GM08714 (cell line): ENCODE measurements at regions not wholly inside any gene's neighbourhood (a gene's known extent, or its start where the extent isn't known, plus 50 kb on each side); places are given as distances from the start of the nearest gene placed in this dataset.

ENCODE experiments used
- H3K4me3 ChIP-seq: fragments of 200-500 bp; sonication (Bioruptor generic); 2 replicates; pipeline ENCODE4 v1.5.1; 2014; ENCODE audit warnings: mild to moderate bottlenecking, low read length, inconsistent platforms
- ZNF274 ChIP-seq: IDR thresholded peaks from 2 replicates; pipeline ENCODE4 v1.6.1; 2012; ENCODE audit warnings: mild to moderate bottlenecking, low read depth, low read length

DNA sequence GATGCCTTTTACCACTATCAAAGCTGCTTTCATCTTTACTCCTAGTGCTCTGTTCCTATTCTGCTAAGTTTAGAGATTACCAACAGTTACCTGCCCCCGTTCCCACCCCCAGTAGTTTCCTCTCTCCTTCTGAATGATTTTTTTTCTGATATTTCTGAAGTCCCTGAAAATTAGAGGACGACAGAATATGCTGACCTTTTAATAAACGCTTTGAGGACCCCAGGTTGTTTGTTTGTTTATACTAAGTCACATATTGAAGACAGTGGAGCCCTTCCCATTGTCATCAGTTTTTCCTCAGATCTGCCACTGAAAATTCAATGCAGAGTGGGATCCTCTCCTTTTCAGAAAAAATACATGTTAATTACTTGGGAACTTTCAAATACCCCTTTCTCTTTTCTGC is 1039.3 kb upstream of the AGA start:
- TF ChIP-seq ZNF274, result no peak
- H3K4me3 ChIP-seq, result no peak overlapping the region

- H3K4me3 ChIP-seq, result no peak overlapping the region
- TF ChIP-seq ZNF274, result no peak
Measured at GRCh38 chr4:178523038-178523437, 1080.8 kb upstream of the AGA start.

DNA sequence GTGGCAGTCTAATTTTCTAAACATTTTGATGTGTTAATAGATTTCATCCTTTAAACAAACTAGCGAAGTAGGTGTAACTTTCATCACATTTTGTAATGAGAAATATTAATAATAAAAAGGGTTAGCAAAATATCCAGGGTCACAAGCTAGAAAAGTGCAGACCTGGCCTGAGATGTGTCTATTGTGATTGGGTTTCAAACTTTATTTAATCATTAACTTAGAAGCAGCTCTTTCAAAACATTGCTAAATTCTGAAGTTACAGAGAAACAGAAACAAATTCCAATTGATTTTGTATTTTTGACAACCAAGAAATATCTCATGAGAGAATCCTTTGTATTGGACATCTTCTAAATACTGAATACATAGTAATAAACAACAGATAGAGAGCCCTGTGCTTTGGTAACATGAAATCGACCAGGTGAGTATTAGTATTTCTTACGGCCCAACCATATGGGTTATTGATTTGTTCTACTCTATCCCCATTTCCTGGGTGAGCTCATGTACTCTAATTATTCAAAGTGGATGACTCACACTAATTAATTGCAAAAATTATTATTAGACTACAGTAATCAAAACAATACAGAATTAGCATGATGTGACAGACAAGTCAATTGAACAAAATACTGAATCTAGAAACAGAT is 1093.8 kb upstream of the AGA start:
- no peak for TF ChIP-seq ZNF274
- no peak overlapping the region for H3K4me3 ChIP-seq

- no peak for TF ChIP-seq ZNF274
- H3K4me3 ChIP-seq, result no peak overlapping the region
Measured at GRCh38 chr4:178553201-178553600, 1111.0 kb upstream of the AGA start.

DNA sequence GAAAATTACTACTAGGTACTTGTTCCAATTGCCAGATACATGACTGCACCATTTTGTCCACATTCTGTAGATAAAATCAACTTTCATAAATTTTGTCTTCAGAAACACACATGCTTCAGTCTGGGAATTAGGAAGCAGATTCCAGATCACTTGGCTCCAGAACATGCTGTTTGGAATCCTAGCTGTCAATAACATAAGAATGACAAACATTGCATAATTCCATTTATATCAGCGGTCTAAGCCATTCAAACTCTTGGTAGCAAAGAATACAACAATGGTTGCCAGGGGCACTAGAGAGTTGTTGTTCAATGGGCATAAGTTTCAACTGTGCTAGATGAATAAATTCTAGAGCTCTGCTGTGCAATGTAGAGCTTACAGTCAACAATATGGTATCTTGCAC is 1112.1 kb upstream of the AGA start:
- TF ChIP-seq ZNF274, result no peak
- no peak overlapping the region for H3K4me3 ChIP-seq

- no peak for TF ChIP-seq ZNF274
Measured at GRCh38 chr4:178556796-178557195, 1114.6 kb upstream of the AGA start.

DNA sequence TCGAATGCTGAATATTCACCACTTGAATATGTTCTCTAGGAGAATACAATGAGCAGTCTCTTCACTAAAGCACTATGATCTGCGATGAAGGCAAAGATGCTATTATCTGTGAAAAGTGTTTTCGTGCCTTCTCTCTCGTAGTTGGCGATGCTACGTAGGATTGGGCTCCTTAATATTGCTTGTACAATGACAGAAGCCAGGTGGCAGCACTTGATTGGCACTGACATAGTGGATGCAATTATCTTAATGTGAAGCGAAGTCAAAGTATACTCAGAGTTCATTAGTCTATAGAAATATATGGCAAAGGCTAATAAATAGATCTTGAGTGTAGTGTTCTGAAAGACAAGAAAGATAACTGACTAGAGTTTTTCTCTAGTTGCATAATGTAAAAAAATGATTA is 1135.7 kb upstream of the AGA start:
- no peak for TF ChIP-seq ZNF274
- no peak overlapping the region for H3K4me3 ChIP-seq

More at GRCh38 chr4:178556796-178557195, 1114.6 kb upstream of the AGA start:
- no peak overlapping the region for H3K4me3 ChIP-seq

GRCh38 chr4:178595500-178596138 is 1153.4 kb upstream of the AGA start:
- no peak overlapping the region for H3K4me3 ChIP-seq
- no peak for TF ChIP-seq ZNF274

DNA sequence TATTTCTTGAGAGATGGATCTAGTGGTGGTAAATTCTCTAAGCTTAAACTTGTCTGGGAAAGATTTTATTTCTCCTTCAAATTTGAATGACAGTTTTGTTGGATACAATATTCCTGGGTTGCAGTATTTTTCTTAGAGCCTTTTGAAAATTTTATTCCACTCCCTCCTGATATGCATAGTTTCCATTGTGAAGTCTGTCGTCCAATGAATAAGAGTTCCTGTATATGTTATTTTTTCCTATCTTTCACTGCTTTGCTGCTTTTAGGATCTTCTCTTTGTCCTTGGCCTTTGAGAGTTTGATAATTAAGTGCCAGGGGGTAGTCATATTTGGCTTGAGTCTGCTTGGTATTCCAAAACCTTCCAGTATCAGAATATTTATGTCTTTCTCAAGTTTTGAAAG is 1156.4 kb upstream of the AGA start:
- H3K4me3 ChIP-seq, result no peak overlapping the region
- no peak for TF ChIP-seq ZNF274

GRCh38 chr4:178599521-178599920 is 1157.3 kb upstream of the AGA start:
- no peak overlapping the region for H3K4me3 ChIP-seq
- no peak for TF ChIP-seq ZNF274

DNA sequence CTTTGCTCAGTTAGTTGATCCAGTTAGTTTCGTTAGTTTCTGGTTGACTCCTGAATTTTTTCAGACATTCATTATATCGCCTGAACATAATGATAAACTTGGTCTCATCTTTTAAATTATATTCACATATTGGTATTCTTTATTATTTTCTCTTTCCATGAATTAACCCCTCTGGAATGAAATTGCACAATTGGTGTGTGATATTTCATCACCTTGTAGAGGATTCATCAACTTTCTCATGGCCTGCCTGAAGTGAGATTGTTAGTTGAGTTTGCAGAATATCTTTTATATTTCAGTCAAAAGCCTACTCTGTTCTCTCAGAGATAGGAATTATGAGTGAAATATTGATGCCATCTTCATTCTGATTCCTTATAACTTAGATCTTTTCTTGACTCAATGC is 1160.6 kb upstream of the AGA start:
- H3K4me3 ChIP-seq, result no peak overlapping the region
- TF ChIP-seq ZNF274, result no peak

DNA sequence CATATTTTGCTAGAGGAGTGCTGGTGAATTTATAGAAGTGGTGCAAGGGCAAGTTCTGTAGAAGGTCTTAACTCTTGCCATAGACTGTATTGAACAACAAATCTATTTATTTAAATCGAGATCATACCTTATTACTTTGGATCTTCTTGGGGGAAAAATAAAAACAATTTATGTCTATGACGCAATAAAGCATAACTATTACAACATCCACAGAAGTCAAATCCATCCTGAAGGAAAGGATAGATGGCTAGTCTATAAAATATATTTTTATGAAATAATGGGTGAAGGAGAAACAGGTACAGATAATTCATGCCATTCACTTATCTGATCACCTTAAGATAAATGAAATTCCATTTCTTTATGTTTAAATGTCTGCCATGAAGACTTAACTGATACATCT is 1168.8 kb upstream of the AGA start:
- no peak overlapping the region for H3K4me3 ChIP-seq
- TF ChIP-seq ZNF274, result no peak

- no peak overlapping the region for H3K4me3 ChIP-seq
- TF ChIP-seq ZNF274, result no peak
Measured at GRCh38 chr4:178612733-178613132, 1170.5 kb upstream of the AGA start.

DNA sequence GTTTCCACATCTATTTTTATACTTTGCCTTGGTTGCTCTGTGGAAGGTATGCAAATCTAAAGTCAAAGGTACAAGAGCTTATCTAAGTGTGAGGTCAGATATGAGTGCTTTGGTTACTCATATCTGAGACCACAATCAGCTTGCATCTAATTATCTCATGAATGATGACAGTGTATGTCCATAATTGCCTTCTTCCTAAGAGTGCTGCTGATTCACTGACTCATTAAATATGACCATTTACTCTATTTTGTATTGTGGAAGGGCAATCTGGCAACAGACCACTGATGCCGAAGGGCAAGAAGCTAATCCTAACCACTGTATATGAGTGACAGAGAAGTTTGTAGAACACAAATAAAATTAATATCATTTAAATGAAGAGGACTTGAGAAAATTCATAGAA is 1190.2 kb upstream of the AGA start:
- no peak for TF ChIP-seq ZNF274
- H3K4me3 ChIP-seq, result no peak overlapping the region

DNA sequence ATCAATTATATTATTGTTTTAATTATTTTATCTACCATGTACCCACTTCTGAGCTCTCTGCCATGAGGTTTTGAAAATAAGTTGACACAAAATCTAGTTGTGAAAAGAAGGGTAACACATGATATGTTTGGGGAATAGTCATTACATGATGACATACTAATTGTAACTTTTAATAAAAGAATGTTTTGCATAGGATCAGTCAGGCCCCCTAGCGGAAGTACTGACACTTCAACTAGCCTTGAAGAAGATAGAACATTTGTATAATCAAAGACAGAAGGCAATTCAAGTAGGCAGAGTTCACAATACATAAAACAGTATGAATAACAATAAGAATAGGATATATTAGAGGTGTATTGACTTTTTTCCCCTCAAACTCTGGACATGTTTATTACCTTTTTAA is 1191.0 kb upstream of the AGA start:
- no peak for TF ChIP-seq ZNF274

GRCh38 chr4:178664621-178665020 is 1222.4 kb upstream of the AGA start:
- no peak for TF ChIP-seq ZNF274
- no peak overlapping the region for H3K4me3 ChIP-seq

More for the DNA sequence above, 1191.0 kb upstream of the AGA start:
- H3K4me3 ChIP-seq, result no peak overlapping the region
